Kidney tubule cell (primary cell): ENCODE measurements at regions not wholly inside any gene's neighbourhood (a gene's known extent, or its start where the extent isn't known, plus 50 kb on each side); places are given as distances from the start of the nearest gene placed in this dataset.
A peak's percentile ranks its signal among the peaks of the same experiment; 100 is the strongest.

ENCODE experiments used
- DNase-seq: peaks from one replicate; pipeline ENCODE4 v3.0.0-alpha.2; 2018; ENCODE audit warnings: low spot score

DNA sequence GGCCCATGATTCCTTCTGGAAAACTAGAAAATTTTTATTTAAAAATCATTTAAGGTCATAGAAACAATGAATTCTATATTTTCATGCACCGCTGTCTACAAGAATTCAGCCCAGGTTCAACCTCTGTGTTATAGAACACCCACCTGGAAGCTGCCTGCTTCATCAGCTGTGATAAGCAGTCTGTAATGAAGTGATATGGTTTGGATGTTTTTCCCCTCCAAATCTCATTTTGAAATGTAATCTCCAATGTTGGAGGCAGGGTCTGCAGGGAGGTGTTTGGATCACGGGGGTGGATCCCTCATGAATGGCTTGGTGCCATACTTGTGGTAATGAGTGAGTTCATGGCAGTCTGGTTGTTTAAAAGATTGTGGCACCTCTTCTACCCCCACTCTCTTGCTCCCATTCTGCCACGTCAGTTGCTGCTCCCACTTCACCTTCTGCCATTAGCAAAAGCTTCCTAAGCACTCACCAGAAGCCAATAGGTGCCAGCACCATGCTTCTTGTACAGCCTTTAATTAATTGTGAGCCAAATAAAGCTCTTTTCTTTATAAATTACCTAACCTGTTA, 55.6 kb downstream of the MRPL32 start:
- no peak for DNase-seq

DNA sequence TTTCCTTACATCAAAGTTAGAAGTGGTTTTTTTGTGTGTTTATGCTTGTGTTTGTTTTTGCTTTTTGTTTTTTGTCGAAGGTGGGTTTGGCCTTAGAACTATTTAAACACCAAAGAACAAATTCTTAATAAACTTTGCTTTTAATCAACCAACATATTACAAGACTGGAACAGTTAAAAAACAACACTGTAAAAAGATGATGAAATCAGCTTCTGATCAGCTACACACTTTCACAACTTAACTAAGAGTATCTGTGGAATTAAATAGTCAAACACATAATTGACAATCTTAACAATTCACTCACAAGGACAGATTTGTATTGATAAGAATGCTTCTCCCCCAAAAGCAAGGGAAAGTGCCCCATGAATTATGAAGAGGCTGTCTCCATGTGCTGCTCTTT, 58.8 kb downstream of the MRPL32 start:
- no peak for DNase-seq

- DNase-seq: no peak
Measured at GRCh38 chr7:42991913-42992591, 59.9 kb downstream of the MRPL32 start.

- DNase-seq: no peak
Measured at GRCh38 chr7:42993038-42993437, 60.9 kb downstream of the MRPL32 start.

- no peak for DNase-seq
Measured at GRCh38 chr7:42994096-42994495, 61.9 kb downstream of the MRPL32 start.

GRCh38 chr7:42997611-42998010, 65.4 kb downstream of the MRPL32 start:
- DNase-seq: no peak

DNA sequence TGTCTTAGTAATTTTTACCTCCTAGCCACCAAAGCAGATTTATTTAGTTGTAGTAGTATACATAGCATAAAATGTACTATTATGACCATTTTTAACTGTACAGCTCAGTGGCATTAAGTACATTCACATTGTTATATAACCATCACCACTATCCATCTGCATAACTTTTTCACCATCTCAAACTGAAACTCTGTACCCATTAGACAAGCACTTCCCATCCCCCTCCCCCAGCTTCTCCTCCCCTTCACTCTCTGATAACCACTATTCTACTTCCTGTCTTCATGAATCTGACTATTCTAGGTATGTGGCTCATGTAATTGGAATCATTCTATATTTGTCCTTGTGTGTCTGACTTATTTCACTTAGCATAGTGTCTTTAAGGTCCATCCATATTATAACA, 71.9 kb downstream of the MRPL32 start:
- DNase-seq: no peak

GRCh38 chr7:43006008-43006407, 73.8 kb downstream of the MRPL32 start:
- DNase-seq: no peak

DNA sequence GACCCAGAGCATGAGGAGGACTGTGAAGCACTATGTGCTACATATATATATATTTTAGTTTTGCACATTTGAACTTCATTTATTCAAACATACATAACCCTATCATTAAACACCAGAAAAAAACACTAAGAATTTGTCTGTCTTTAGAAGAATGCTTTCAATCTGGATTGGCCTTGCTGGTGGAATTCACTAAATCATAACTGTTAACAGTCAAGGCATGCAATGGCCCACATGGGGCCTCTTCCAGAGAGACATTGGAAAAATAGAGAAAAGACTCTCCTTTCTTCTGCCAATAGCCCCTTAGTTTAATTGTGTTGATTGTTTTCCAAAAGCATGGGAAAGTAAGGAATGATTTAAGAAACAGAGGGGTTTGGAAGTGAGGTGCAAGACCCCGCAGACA, 77.9 kb downstream of the MRPL32 start:
- no peak for DNase-seq

DNA sequence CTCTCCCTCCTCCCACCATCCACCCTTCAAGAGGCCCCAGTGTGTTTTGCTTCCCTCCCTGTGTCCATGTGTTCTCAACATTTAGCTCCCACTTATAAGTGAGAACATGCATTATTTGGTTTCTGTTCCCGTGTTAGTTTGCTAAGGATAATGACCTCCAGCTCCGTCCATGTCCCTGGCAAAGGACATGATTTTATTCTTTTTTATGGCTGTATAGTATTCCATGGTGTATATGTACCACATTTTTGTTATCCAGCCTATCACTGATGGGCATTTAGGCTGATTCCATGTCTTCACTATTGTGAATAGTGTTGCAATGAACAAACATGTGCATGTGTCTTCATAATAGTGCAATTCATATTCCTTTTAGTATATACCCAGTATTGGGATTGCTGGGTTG, 79.7 kb downstream of the MRPL32 start:
- no peak for DNase-seq

DNA sequence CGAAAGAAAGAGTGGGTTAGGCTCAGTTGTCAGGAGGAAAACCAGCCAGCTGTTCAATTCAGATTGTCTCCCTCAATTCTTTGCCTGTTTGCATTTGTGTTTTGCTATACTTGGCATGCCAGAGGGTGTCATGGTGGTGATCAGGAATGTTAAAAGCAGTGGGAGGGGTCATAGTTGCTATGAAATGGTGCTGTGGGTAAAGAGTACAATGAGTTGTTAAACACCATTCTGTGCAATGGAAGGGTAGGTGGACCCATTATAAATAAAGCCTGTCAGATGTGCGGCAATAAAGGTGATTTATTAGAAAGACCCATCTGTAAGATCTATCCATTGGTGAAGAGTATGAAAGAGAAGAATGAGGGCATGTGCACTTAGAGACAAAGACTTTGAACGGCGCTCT, 82.2 kb downstream of the MRPL32 start:
- DNase-seq: no peak

GRCh38 chr7:43015301-43015700, 83.1 kb downstream of the MRPL32 start:
- DNase-seq: no peak

- peak; percentile 78 for DNase-seq
Measured at GRCh38 chr7:43018446-43018845, 86.3 kb downstream of the MRPL32 start.

DNA sequence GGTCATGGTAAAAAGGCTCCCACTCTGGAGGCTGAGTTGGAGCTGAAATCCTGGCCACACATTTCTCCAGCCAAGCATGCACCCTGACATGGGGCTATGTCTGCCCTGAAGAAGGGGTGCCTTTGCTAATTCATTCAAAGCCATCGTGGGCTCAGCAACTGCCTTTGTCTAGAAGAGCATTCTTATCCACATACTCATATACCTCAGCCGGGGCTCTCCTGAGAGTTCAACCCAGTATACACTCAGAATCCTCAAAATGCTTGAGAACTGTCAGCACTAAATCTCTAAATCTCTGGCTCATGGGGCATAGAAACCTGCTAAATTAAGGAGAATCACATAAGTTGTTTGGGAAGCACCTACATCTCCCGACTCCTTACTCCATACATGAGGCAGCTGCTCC, 89.3 kb downstream of the MRPL32 start:
- no peak for DNase-seq

- no peak for DNase-seq
Measured at GRCh38 chr7:43022008-43022407, 89.8 kb downstream of the MRPL32 start.

GRCh38 chr7:43033369-43033768, 79.1 kb upstream of the HECW1 start:
- DNase-seq: no peak

DNA sequence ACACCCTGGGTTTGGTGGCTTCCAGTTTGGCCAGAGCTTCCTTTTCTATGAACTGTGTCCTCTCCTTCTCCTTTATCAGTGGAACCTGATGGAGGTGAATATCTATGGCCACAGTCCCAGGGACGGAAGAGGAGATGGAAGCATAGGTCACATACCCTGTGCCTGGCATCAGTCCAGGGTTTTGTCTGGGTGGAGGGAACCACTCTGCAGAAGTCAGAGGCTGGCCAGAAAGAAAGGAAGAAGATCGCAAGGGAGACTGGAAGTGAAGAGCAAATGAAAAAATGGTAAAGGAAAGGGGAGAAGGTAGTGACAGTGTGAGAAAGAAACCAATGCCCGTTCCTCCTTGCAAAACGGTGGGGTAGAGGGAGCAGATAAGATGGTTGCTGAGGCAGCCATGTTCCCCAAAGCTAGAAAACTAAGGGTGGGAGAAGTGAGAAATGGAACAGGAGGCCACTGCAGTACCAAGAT, 77.9 kb upstream of the HECW1 start:
- DNase-seq: no peak

DNA sequence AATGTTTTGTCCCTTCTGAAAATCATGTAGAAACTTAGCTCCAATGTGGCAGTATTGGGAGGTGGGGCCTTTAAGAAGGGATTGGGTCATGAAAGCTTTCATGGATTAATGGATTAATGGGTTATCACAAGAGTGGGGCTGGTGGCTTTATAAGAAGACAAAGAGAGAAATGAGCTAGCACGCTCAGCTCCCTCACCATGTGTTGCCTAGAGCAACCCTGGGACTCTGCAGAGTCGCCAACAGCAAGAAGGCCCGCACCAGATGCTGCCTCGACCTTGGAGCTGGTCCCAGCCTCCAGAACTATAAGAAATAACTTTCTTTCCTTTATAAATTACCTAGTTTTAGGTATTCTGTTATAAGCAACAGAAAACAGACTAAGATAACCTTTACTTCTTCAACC, 74.9 kb upstream of the HECW1 start:
- no peak for DNase-seq

- DNase-seq: peak; percentile 6
Measured at GRCh38 chr7:43038254-43038653, 74.2 kb upstream of the HECW1 start.

GRCh38 chr7:43039346-43039745, 73.1 kb upstream of the HECW1 start:
- DNase-seq: no peak

- no peak for DNase-seq
Measured at GRCh38 chr7:43040461-43040860, 72.0 kb upstream of the HECW1 start.

DNA sequence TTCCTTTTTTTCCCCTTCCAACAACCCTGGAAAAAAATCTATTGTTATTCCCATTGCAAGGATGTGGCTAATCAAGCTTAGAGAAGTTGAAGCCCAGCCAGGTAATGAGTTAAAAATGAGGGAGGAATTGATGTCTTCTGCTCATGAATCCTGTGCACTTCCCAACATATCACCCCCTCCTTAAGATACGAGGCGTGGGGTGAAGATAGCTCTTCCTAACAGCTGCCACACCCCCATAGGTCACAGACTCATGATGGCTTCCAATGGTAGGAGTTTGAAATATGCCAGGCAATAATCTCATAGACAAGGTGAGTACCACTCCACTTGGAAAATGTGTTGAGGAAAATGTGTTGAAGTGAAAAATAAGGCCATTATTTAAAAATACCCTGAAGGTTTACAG, 71.3 kb upstream of the HECW1 start:
- no peak for DNase-seq

DNA sequence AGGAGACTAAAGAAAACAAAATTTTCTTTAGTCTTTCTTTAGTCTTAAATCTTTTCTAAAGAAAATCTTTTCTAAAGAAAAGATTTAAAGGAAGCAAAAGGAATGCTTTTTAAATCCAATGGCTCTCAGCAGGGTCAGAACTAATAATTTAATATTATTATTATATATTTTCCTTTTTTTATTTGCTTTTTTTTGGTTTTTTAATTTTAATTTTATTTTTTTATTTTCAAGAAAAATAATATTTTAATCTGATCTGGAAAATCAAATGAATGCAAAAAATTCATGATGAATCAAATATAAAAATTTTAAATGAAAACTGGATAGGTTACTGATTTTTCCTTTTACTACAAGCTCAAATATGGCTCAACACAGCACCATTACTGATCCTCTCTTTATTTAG, 70.7 kb upstream of the HECW1 start:
- DNase-seq: no peak

DNA sequence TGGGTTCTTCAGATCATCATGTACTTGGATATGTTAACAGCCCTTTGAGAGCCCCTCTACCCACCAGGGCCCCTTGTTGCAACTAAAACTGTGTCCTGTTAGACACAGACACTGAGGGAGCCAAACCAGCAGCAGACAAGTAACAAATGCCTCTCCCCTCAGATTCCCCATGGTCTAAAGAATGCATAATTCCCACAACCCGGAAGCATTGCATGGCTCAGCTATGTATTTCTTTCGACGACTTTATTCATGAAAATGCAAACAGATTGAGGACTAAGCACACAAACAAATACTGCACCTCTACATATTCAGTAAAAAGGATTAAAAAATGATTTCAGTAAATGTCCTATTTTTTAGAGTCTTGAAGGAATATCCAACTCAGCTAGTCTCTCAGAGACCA, 70.1 kb upstream of the HECW1 start:
- DNase-seq: no peak
